GM12874 (cell line): ENCODE measurements at regions not wholly inside any gene's neighbourhood (a gene's known extent, or its start where the extent isn't known, plus 50 kb on each side); places are given as distances from the start of the nearest gene placed in this dataset.

Experiments
- TF ChIP-seq, protein P1 (sequence below): IDR thresholded peaks from 2 replicates; pipeline ENCODE4 v1.5.1; 2011; ENCODE audit warnings: low read depth, mild to moderate bottlenecking, control low read depth, low read length, moderate library complexity; ENCODE audit not compliant: insufficient read depth

DNA sequence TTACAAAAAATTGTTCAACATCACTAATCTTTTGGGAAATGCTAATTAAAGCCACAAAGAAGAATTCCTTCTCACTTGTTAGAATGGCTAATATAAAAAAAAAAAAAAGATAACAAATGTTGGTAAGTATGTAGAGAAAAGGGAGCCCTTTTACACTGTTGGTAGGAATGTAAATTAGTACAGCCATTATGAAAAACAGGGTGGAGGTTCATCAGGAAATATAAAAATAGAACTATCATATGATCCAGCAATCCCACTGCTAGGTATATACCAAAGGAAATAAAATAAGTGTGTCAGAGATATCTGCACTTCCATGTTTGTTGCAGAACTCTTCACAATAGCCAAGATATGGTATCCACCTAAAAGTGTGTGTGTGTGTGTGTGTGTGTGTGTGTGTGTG lies 83.5 kb upstream of the RGMB start:
- TF ChIP-seq, protein P1, sequence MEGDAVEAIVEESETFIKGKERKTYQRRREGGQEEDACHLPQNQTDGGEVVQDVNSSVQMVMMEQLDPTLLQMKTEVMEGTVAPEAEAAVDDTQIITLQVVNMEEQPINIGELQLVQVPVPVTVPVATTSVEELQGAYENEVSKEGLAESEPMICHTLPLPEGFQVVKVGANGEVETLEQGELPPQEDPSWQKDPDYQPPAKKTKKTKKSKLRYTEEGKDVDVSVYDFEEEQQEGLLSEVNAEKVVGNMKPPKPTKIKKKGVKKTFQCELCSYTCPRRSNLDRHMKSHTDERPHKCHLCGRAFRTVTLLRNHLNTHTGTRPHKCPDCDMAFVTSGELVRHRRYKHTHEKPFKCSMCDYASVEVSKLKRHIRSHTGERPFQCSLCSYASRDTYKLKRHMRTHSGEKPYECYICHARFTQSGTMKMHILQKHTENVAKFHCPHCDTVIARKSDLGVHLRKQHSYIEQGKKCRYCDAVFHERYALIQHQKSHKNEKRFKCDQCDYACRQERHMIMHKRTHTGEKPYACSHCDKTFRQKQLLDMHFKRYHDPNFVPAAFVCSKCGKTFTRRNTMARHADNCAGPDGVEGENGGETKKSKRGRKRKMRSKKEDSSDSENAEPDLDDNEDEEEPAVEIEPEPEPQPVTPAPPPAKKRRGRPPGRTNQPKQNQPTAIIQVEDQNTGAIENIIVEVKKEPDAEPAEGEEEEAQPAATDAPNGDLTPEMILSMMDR: no peak

DNA sequence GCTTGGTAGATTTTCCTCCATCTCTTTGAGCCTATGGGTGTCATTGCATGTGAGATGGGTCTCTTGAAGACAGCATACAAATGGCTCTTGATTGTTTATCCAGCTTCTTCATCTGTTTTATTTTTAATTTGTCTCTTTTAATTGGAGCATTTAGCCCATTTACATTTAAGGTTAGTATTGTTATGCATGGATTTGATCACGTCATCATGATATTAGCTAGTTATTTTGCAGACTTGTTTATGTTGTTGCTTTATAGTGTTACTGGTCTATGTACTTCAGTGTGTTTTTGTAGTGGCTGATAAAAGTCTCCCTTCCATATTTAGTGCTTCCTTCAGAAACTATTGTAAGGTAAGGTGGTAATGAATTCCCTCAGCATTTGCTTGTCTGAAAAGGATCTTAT lies 78.6 kb upstream of the RGMB start:
- TF ChIP-seq, protein P1: no peak

DNA sequence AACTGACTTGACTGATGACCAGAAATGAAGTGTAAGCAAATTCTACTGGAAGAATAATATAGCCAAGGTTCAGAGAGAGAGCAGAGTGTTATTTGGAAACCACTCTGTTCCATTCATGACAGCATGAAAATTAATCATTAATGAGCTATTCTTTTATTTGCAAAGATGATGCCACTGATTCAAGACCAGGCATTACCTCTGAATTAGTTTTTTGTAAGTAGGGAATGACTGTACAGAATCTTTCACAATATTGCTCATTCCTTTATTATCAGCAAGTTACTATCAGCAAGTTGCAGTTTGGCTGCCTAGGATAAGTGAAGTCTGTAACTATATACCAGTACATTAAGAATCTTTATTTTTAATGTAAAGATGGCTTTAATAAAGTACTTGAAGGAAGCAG lies 75.1 kb upstream of the RGMB start:
- TF ChIP-seq, protein P1: no peak

DNA sequence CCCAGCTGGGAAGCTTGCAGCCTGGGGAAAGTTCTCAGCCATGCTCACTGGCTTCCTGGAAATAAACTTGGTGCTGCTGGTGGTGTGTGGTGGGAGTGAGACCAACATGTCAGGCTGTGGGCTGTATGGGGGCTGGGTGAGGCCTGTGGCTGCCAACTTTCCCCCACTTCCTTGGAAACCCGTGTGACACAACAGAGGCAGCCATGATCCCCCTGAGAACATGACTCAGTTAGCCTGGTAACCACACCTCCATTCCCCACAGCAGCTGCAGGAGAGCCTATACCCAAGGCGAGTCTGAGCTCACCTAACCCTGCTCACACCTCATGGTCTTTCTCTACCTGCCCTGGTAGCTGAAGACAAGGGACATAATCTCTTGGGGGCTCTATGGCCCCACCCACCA lies 72.7 kb upstream of the RGMB start:
- TF ChIP-seq, protein P1: no peak

DNA sequence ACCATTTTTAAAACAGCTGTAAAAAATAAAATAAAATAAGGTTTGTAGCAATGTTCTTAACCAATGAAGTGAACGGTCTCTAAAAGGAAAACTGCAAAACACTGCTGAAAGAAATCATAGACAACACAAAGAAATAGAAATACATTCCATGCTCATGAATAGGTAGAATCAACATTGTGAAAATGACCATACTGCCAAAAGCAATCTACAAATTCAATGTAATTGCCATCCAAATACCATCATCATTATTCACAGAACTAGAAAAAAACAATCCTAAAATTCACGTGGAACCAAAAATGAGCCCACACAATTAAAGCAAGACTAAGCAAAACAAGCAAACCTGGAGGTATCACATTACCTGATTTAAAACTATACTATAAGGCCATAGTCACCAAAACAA lies 67.6 kb upstream of the RGMB start:
- TF ChIP-seq, protein P1: no peak

DNA sequence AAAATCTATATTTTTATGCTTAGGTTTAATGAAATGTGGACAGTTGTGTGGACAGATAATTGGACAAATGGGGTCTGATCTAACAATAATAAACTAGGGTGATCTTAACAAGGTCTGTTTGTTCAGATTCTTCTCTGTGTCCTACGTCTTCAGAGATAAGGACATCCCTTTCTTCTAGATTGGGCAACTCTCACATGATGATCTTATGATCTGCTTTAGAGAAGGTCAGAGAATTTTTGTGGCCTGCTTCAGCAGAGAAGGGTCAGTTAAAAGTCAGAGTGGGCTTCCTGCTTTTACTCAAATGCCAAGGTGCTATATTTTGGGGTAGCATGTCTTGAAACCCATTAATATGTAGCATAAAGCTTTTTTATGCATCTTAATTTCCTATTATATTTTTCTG lies 63.8 kb upstream of the RGMB start:
- TF ChIP-seq, protein P1: no peak

DNA sequence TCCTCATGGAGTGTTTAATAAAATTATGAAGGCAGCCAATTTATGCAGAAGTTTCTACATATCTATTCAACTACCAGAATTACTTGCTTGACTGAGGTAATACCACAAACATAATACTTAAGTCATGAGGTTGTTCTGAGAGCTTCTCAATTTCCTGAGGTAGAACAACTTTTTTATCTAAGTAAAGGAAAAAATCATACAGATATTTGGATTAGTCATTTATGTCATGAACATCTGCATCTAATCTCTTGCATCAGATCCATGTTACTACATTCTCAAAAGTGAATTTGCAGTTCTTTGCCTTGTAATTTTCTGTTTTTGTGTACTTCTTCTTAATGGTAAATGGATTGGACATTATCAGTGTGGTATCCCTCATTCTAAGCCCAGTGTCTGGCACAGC lies 60.4 kb upstream of the RGMB start:
- TF ChIP-seq, protein P1: no peak

DNA sequence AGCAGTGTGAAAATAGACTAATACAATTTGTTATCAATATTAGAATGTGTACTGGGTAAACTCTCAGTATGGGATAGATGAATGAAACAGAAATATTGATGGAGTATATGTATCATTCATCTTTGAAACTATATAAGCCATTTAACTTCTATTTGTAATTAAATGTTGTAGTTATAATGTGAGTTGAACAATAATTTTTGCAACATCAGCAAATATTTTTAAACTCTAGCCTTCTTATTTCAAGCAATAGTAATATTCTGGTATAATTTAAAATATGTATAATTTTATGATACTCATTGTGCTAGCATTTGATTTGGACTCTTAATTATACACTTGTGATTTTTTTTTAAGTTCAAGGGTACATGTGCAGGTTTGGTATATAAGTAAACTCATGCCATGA lies 59.6 kb upstream of the RGMB start:
- TF ChIP-seq, protein P1: no peak
